ENCODE measurements at regions not wholly inside any gene's neighbourhood (a gene's known extent, or its start where the extent isn't known, plus 50 kb on each side); places are given as distances from the start of the nearest gene placed in this dataset.

- Histone ChIP-seq H2AFZ (ENCODE audit: low read length) (no peak overlapping the region), H3K79me2 (ENCODE audit: low read length) (no peaks in the 10 kb centered on the region), H3K36me3 (ENCODE audit: insufficient read depth, low read length) (no peaks in the 10 kb centered on the region), H3K4me3 (ENCODE audit: low read length) (no peak overlapping the region), H3K9me3 (ENCODE audit: low read length) (no peaks in the 10 kb centered on the region), H3K9me2 (replicated peaks; ENCODE audit: insufficient read depth, low read length) (no peaks in the 10 kb centered on the region), H4K20me1 (ENCODE audit: insufficient read depth, low read depth, low read length) (no peaks in the 10 kb centered on the region), H3K4me2 (ENCODE audit: low read depth, low read length, poor library complexity, severe bottlenecking) (no peak overlapping the region), H3K4me1 (ENCODE audit: low read length) (peaks cover 5% of the 10 kb centered on the region), H3K27ac (ENCODE audit: low read length) (no peak overlapping the region), H3K9ac (ENCODE audit: low read length) (no peak overlapping the region), H3K27me3 (ENCODE audit: low read length) (no peaks in the 10 kb centered on the region)
- no peak for DNase-seq
These were observed 104.9 kb downstream of the VPREB1 start for GRCh38 chr22:22349455-22349836.

- no peak overlapping the region for H3K9ac ChIP-seq (ENCODE audit: low read length)
- no peaks in the 10 kb centered on the region for H3K27me3 ChIP-seq (ENCODE audit: low read length)
- H3K4me1 ChIP-seq (ENCODE audit: low read length): no peaks in the 10 kb centered on the region
- H3K4me3 ChIP-seq (ENCODE audit: low read length): no peak overlapping the region
- DNase-seq: no peak
- H3K27ac ChIP-seq (ENCODE audit: low read length): no peak overlapping the region
- no peaks in the 10 kb centered on the region for H3K79me2 ChIP-seq (ENCODE audit: low read length)
- no peak overlapping the region for H3K4me2 ChIP-seq (ENCODE audit: low read depth, low read length, poor library complexity, severe bottlenecking)
- H4K20me1 ChIP-seq (ENCODE audit: insufficient read depth, low read depth, low read length): no peaks in the 10 kb centered on the region
- no peaks in the 10 kb centered on the region for H3K9me3 ChIP-seq (ENCODE audit: low read length)
- no peaks in the 10 kb centered on the region for H3K36me3 ChIP-seq (ENCODE audit: insufficient read depth, low read length)
- H3K9me2 ChIP-seq (replicated peaks; ENCODE audit: insufficient read depth, low read length): no peaks in the 10 kb centered on the region
- no peak overlapping the region for H2AFZ ChIP-seq (ENCODE audit: low read length)
These were observed 106.8 kb downstream of the VPREB1 start for GRCh38 chr22:22351366-22351765.

DNA sequence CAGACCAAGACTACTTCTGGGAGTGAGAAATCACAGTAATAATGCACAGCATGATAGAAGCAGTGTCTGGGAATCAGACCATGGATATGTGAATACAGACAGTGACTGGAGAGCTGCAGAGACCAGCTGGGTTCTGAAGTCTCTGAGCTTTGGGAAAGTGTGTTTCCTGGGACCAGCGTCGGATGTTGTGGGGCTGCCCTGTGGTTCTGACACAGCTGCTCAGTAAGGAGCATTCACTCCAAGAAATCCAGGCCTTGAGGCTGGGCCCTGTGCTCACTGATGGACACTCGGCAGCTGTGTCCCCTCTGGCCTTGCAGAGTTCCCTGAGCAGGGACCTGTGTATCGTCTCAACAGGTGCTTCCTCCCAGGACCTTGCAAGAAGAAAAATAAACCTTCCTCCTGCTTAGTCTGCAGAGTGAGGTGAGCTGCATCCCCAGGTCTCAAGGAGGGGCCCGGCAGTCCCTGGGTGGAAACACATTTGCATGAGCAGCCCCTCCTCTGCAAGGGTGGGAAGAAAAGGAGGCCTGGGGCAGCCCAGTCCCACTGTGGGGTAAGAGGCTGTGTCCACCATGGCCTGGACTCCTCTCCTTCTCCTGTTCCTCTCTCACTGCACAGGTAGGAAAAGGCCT lies 107.9 kb downstream of the VPREB1 start:
- Histone ChIP-seq H3K4me1 (ENCODE audit: low read length) (peaks cover 8% of the 10 kb centered on the region), H4K20me1 (ENCODE audit: insufficient read depth, low read depth, low read length) (no peaks in the 10 kb centered on the region), H3K36me3 (ENCODE audit: insufficient read depth, low read length) (no peaks in the 10 kb centered on the region), H3K4me2 (ENCODE audit: low read depth, low read length, poor library complexity, severe bottlenecking) (no peak overlapping the region), H3K27ac (ENCODE audit: low read length) (no peak overlapping the region), H3K27me3 (ENCODE audit: low read length) (no peaks in the 10 kb centered on the region), H2AFZ (ENCODE audit: low read length) (no peak overlapping the region), H3K9me2 (replicated peaks; ENCODE audit: insufficient read depth, low read length) (no peaks in the 10 kb centered on the region), H3K9ac (ENCODE audit: low read length) (no peak overlapping the region), H3K79me2 (ENCODE audit: low read length) (no peaks in the 10 kb centered on the region), H3K4me3 (ENCODE audit: low read length) (no peak overlapping the region), H3K9me3 (ENCODE audit: low read length) (no peaks in the 10 kb centered on the region)
- DNase-seq: no peak

GRCh38 chr22:22355096-22355834 lies 110.7 kb downstream of the VPREB1 start:
- H3K9me2 ChIP-seq (replicated peaks; ENCODE audit: insufficient read depth, low read length): no peaks in the 10 kb centered on the region
- no peak overlapping the region for H3K27ac ChIP-seq (ENCODE audit: low read length)
- no peak for DNase-seq
- no peaks in the 10 kb centered on the region for H3K9me3 ChIP-seq (ENCODE audit: low read length)
- H4K20me1 ChIP-seq (ENCODE audit: insufficient read depth, low read depth, low read length): no peaks in the 10 kb centered on the region
- H3K4me3 ChIP-seq (ENCODE audit: low read length): no peak overlapping the region
- H3K36me3 ChIP-seq (ENCODE audit: insufficient read depth, low read length): no peaks in the 10 kb centered on the region
- no peaks in the 10 kb centered on the region for H3K27me3 ChIP-seq (ENCODE audit: low read length)
- H3K4me1 ChIP-seq (ENCODE audit: low read length): peaks cover 11% of the 10 kb centered on the region
- H3K4me2 ChIP-seq (ENCODE audit: low read depth, low read length, poor library complexity, severe bottlenecking): no peak overlapping the region
- H3K9ac ChIP-seq (ENCODE audit: low read length): no peak overlapping the region
- H2AFZ ChIP-seq (ENCODE audit: low read length): no peak overlapping the region
- H3K79me2 ChIP-seq (ENCODE audit: low read length): no peaks in the 10 kb centered on the region

DNA sequence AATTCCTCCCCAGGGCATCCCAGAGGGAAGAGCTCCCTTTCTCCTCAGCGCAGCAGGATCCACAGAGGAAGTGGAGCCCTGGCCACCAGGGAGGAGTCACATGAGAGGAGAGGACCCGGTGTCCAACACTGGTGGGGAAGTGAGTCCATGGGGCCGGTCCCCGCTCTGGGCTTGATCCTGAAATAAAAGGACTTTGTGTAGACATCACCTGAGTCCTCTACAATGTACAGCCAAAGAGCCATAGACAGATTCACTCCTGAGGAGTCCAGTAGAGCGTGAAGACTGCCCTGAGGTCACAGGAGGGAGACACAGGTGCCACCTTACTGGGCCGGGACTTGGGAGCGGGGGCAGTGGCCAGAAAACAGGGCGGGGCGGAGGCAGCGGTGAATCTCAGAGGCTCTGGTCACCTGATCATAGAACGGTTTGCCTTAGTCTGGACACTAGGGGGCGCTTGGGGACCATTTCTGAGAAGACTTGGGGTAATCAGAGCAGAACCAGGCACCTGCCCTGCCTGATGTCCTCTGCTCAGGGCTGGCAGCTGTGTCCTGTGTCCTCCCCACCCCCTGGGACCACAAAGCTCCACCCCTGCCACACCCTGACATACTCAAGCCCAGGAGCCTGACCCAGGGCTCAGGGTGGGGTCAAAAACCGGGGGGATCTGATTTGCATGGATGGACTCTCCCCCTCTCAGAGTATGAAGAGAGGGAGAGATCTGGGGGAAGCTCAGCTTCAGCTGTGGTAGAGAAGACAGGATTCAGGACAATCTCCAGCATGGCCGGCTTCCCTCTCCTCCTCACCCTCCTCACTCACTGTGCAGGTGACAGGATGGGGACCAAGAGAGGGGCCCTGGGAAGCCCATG lies 112.7 kb downstream of the VPREB1 start:
- no peaks in the 10 kb centered on the region for H3K27me3 ChIP-seq (ENCODE audit: low read length)
- H3K4me3 ChIP-seq (ENCODE audit: low read length): peak overlapping the region; percentile 16; the same call in 1 of the 2 replicates
- peaks cover 11% of the 10 kb centered on the region for H3K4me1 ChIP-seq (ENCODE audit: low read length)
- no peaks in the 10 kb centered on the region for H4K20me1 ChIP-seq (ENCODE audit: insufficient read depth, low read depth, low read length)
- no peak overlapping the region for H2AFZ ChIP-seq (ENCODE audit: low read length)
- H3K27ac ChIP-seq (ENCODE audit: low read length): no peak overlapping the region
- DNase-seq: peak; percentile 95
- H3K4me2 ChIP-seq (ENCODE audit: low read depth, low read length, poor library complexity, severe bottlenecking): peak overlapping the region; percentile 52
- H3K36me3 ChIP-seq (ENCODE audit: insufficient read depth, low read length): no peaks in the 10 kb centered on the region
- no peaks in the 10 kb centered on the region for H3K9me3 ChIP-seq (ENCODE audit: low read length)
- H3K9me2 ChIP-seq (replicated peaks; ENCODE audit: insufficient read depth, low read length): no peaks in the 10 kb centered on the region
- H3K79me2 ChIP-seq (ENCODE audit: low read length): no peaks in the 10 kb centered on the region
- H3K9ac ChIP-seq (ENCODE audit: low read length): no peak overlapping the region

- Histone ChIP-seq H3K9me3 (ENCODE audit: low read length) (no peaks in the 10 kb centered on the region), H3K36me3 (ENCODE audit: insufficient read depth, low read length) (no peaks in the 10 kb centered on the region), H2AFZ (ENCODE audit: low read length) (no peak overlapping the region), H3K4me1 (ENCODE audit: low read length) (peaks cover 19% of the 10 kb centered on the region), H3K9ac (ENCODE audit: low read length) (no peak overlapping the region), H3K4me3 (ENCODE audit: low read length) (no peak overlapping the region), H3K4me2 (ENCODE audit: low read depth, low read length, poor library complexity, severe bottlenecking) (no peak overlapping the region), H3K9me2 (replicated peaks; ENCODE audit: insufficient read depth, low read length) (no peaks in the 10 kb centered on the region), H3K27ac (ENCODE audit: low read length) (no peak overlapping the region), H3K27me3 (ENCODE audit: low read length) (no peaks in the 10 kb centered on the region), H4K20me1 (ENCODE audit: insufficient read depth, low read depth, low read length) (no peaks in the 10 kb centered on the region), H3K79me2 (ENCODE audit: low read length) (no peaks in the 10 kb centered on the region)
- DNase-seq: no peak
These were observed 113.6 kb downstream of the VPREB1 start for GRCh38 chr22:22358152-22358551.

GRCh38 chr22:22358686-22359085 lies 114.1 kb downstream of the VPREB1 start:
- Histone ChIP-seq H3K9ac (ENCODE audit: low read length) (no peak overlapping the region), H3K4me3 (ENCODE audit: low read length) (no peak overlapping the region), H3K9me3 (ENCODE audit: low read length) (no peaks in the 10 kb centered on the region), H3K27ac (ENCODE audit: low read length) (no peak overlapping the region), H3K36me3 (ENCODE audit: insufficient read depth, low read length) (no peaks in the 10 kb centered on the region), H3K9me2 (replicated peaks; ENCODE audit: insufficient read depth, low read length) (no peaks in the 10 kb centered on the region), H3K4me1 (ENCODE audit: low read length) (peaks cover 25% of the 10 kb centered on the region), H2AFZ (ENCODE audit: low read length) (no peak overlapping the region), H3K79me2 (ENCODE audit: low read length) (no peaks in the 10 kb centered on the region), H4K20me1 (ENCODE audit: insufficient read depth, low read depth, low read length) (no peaks in the 10 kb centered on the region), H3K27me3 (ENCODE audit: low read length) (no peaks in the 10 kb centered on the region), H3K4me2 (ENCODE audit: low read depth, low read length, poor library complexity, severe bottlenecking) (no peak overlapping the region)
- DNase-seq: no peak

GRCh38 chr22:22359465-22359864 lies 114.9 kb downstream of the VPREB1 start:
- Histone ChIP-seq H3K27ac (ENCODE audit: low read length) (no peak overlapping the region), H3K79me2 (ENCODE audit: low read length) (no peaks in the 10 kb centered on the region), H3K9ac (ENCODE audit: low read length) (no peak overlapping the region), H3K4me1 (ENCODE audit: low read length) (peaks cover 28% of the 10 kb centered on the region), H3K4me2 (ENCODE audit: low read depth, low read length, poor library complexity, severe bottlenecking) (no peak overlapping the region), H3K9me2 (replicated peaks; ENCODE audit: insufficient read depth, low read length) (no peaks in the 10 kb centered on the region), H4K20me1 (ENCODE audit: insufficient read depth, low read depth, low read length) (no peaks in the 10 kb centered on the region), H3K36me3 (ENCODE audit: insufficient read depth, low read length) (no peaks in the 10 kb centered on the region), H3K9me3 (ENCODE audit: low read length) (no peaks in the 10 kb centered on the region), H3K27me3 (ENCODE audit: low read length) (no peaks in the 10 kb centered on the region), H3K4me3 (ENCODE audit: low read length) (no peak overlapping the region), H2AFZ (ENCODE audit: low read length) (no peak overlapping the region)
- DNase-seq: no peak

Data from Karpas-422 (cell line).